ENCODE measurements at regions not wholly inside any gene's neighbourhood (a gene's known extent, or its start where the extent isn't known, plus 50 kb on each side); places are given as distances from the start of the nearest gene placed in this dataset.

GRCh38 chr12:33676866-33677265 is 237.2 kb upstream of the SYT10 start:
- Histone ChIP-seq H3K9me3 (replicated peaks in 1 of 2; ENCODE audit: control insufficient read depth in 2 of 2, insufficient read depth in 1 of 2, low read depth in 1 of 2, low read length in 2 of 2) (no peaks in the 10 kb centered on the region), H3K4me1 (ENCODE audit: control insufficient read depth in 2 of 2, insufficient read depth in 1 of 2, low read depth in 1 of 2, low read length in 2 of 2) (peaks cover 0 to 4% of the 10 kb centered on the region in 2 donors), H3K9ac (ENCODE audit: low read depth, low read length, poor library complexity) (no peak overlapping the region), H3K14ac (ENCODE audit: low read length) (no peak overlapping the region), H2BK12ac (ENCODE audit: low read length) (no peak overlapping the region), H3K18ac (ENCODE audit: low read length) (no peak overlapping the region), H3K27ac (replicated peaks; ENCODE audit: low read length) (no peak overlapping the region), H3K23ac (ENCODE audit: low read depth, low read length, poor library complexity) (no peak overlapping the region), H4K8ac (ENCODE audit: low read depth, low read length) (no peak overlapping the region), H2AFZ (ENCODE audit: low read length) (no peak overlapping the region), H3K36me3 (replicated peaks in 1 of 2; ENCODE audit: control insufficient read depth in 2 of 2, insufficient read depth in 2 of 2, low read length in 2 of 2) (no peaks in the 10 kb centered on the region), H2BK120ac (ENCODE audit: low read depth, low read length) (no peak overlapping the region), H2BK5ac (ENCODE audit: low read length) (no peak overlapping the region), H3K4ac (ENCODE audit: low read length) (no peak overlapping the region), H3K27me3 (ENCODE audit: control insufficient read depth in 3 of 3, insufficient read depth in 3 of 3, low read depth in 1 of 3, low read length in 3 of 3) (no peaks in the 10 kb centered on the region), H2AK5ac (ENCODE audit: low read depth, low read length) (no peak overlapping the region), H3K79me1 (ENCODE audit: low read depth, low read length) (no peaks in the 10 kb centered on the region), H2BK15ac (ENCODE audit: low read length) (no peak overlapping the region), H3K4me2 (ENCODE audit: insufficient read depth, low read length, poor library complexity, severe bottlenecking) (no peak overlapping the region), H4K91ac (ENCODE audit: low read depth, low read length, poor library complexity) (no peak overlapping the region), H3K4me3 (ENCODE audit: low read length in 2 of 2) (no peak overlapping the region)
- no CpG with 5 or more reads among the region's 1 CpG for WGBS, 2 donors (ENCODE audit: extremely low coverage in 2 of 2, insufficient read length in 2 of 2, insufficient replicate concordance in 1 of 2)
- DNase-seq (ENCODE audit: low spot score) = no peak

- H4K8ac ChIP-seq (ENCODE audit: low read depth, low read length) = no peak overlapping the region
- DNase-seq (ENCODE audit: low spot score) = no peak
- no peaks in the 10 kb centered on the region for H3K27me3 ChIP-seq (ENCODE audit: control insufficient read depth in 3 of 3, insufficient read depth in 3 of 3, low read depth in 1 of 3, low read length in 3 of 3)
- no peaks in the 10 kb centered on the region for H3K9me3 ChIP-seq (replicated peaks in 1 of 2; ENCODE audit: control insufficient read depth in 2 of 2, insufficient read depth in 1 of 2, low read depth in 1 of 2, low read length in 2 of 2)
- H3K4ac ChIP-seq (ENCODE audit: low read length) = no peak overlapping the region
- H2BK12ac ChIP-seq (ENCODE audit: low read length) = no peak overlapping the region
- no peak overlapping the region for H3K14ac ChIP-seq (ENCODE audit: low read length)
- H3K4me3 ChIP-seq (ENCODE audit: low read length in 2 of 2) = no peak overlapping the region
- H3K23ac ChIP-seq (ENCODE audit: low read depth, low read length, poor library complexity) = no peak overlapping the region
- WGBS, 2 donors (ENCODE audit: extremely low coverage in 2 of 2, insufficient read length in 2 of 2, insufficient replicate concordance in 1 of 2) = no CpG with 5 or more reads among the region's 8 CpGs
- H3K27ac ChIP-seq (replicated peaks; ENCODE audit: low read length) = no peak overlapping the region
- no peak overlapping the region for H3K18ac ChIP-seq (ENCODE audit: low read length)
- no peak overlapping the region for H3K4me2 ChIP-seq (ENCODE audit: insufficient read depth, low read length, poor library complexity, severe bottlenecking)
- no peak overlapping the region for H2BK15ac ChIP-seq (ENCODE audit: low read length)
- H2BK5ac ChIP-seq (ENCODE audit: low read length) = no peak overlapping the region
- no peaks in the 10 kb centered on the region for H3K36me3 ChIP-seq (replicated peaks in 1 of 2; ENCODE audit: control insufficient read depth in 2 of 2, insufficient read depth in 2 of 2, low read length in 2 of 2)
- peak overlapping the region; percentile 49 for H2AFZ ChIP-seq (ENCODE audit: low read length)
- H3K79me1 ChIP-seq (ENCODE audit: low read depth, low read length) = no peaks in the 10 kb centered on the region
- no peak overlapping the region for H4K91ac ChIP-seq (ENCODE audit: low read depth, low read length, poor library complexity)
- H3K4me1 ChIP-seq (ENCODE audit: control insufficient read depth in 2 of 2, insufficient read depth in 1 of 2, low read depth in 1 of 2, low read length in 2 of 2) = peaks cover 0 to 4% of the 10 kb centered on the region in 2 donors
- H2BK120ac ChIP-seq (ENCODE audit: low read depth, low read length) = no peak overlapping the region
- H2AK5ac ChIP-seq (ENCODE audit: low read depth, low read length) = no peak overlapping the region
- no peak overlapping the region for H3K9ac ChIP-seq (ENCODE audit: low read depth, low read length, poor library complexity)
These were observed 238.8 kb upstream of the SYT10 start for GRCh38 chr12:33678221-33678964.

- no peaks in the 10 kb centered on the region for H3K4me1 ChIP-seq (ENCODE audit: control insufficient read depth in 2 of 2, insufficient read depth in 1 of 2, low read depth in 1 of 2, low read length in 2 of 2)
- no peaks in the 10 kb centered on the region for H3K9me3 ChIP-seq (replicated peaks in 1 of 2; ENCODE audit: control insufficient read depth in 2 of 2, insufficient read depth in 1 of 2, low read depth in 1 of 2, low read length in 2 of 2)
- H2BK12ac ChIP-seq (ENCODE audit: low read length) = no peak overlapping the region
- no peaks in the 10 kb centered on the region for H3K79me1 ChIP-seq (ENCODE audit: low read depth, low read length)
- H3K36me3 ChIP-seq (replicated peaks in 1 of 2; ENCODE audit: control insufficient read depth in 2 of 2, insufficient read depth in 2 of 2, low read length in 2 of 2) = no peaks in the 10 kb centered on the region
- no peak overlapping the region for H4K91ac ChIP-seq (ENCODE audit: low read depth, low read length, poor library complexity)
- no CpG with 5 or more reads among the region's 1 CpG for WGBS, 2 donors (ENCODE audit: extremely low coverage in 2 of 2, insufficient read length in 2 of 2, insufficient replicate concordance in 1 of 2)
- H3K14ac ChIP-seq (ENCODE audit: low read length) = no peak overlapping the region
- H2AFZ ChIP-seq (ENCODE audit: low read length) = no peak overlapping the region
- H2AK5ac ChIP-seq (ENCODE audit: low read depth, low read length) = no peak overlapping the region
- no peaks in the 10 kb centered on the region for H3K27me3 ChIP-seq (ENCODE audit: control insufficient read depth in 3 of 3, insufficient read depth in 3 of 3, low read depth in 1 of 3, low read length in 3 of 3)
- H2BK5ac ChIP-seq (ENCODE audit: low read length) = no peak overlapping the region
- no peak overlapping the region for H3K4ac ChIP-seq (ENCODE audit: low read length)
- H3K23ac ChIP-seq (ENCODE audit: low read depth, low read length, poor library complexity) = no peak overlapping the region
- H2BK120ac ChIP-seq (ENCODE audit: low read depth, low read length) = no peak overlapping the region
- H4K8ac ChIP-seq (ENCODE audit: low read depth, low read length) = no peak overlapping the region
- H3K27ac ChIP-seq (replicated peaks; ENCODE audit: low read length) = no peak overlapping the region
- H3K9ac ChIP-seq (ENCODE audit: low read depth, low read length, poor library complexity) = no peak overlapping the region
- no peak for DNase-seq (ENCODE audit: low spot score)
- H3K4me3 ChIP-seq (ENCODE audit: low read length in 2 of 2) = no peak overlapping the region
- H3K4me2 ChIP-seq (ENCODE audit: insufficient read depth, low read length, poor library complexity, severe bottlenecking) = no peak overlapping the region
- H2BK15ac ChIP-seq (ENCODE audit: low read length) = no peak overlapping the region
- H3K18ac ChIP-seq (ENCODE audit: low read length) = no peak overlapping the region
These were observed 250.9 kb upstream of the SYT10 start for GRCh38 chr12:33690562-33690961.

GRCh38 chr12:33703221-33703620 is 263.6 kb upstream of the SYT10 start:
- Histone ChIP-seq H3K14ac (ENCODE audit: low read length) (no peak overlapping the region), H4K8ac (ENCODE audit: low read depth, low read length) (no peak overlapping the region), H3K9me3 (replicated peaks in 1 of 2; ENCODE audit: control insufficient read depth in 2 of 2, insufficient read depth in 1 of 2, low read depth in 1 of 2, low read length in 2 of 2) (no peaks in the 10 kb centered on the region), H2BK12ac (ENCODE audit: low read length) (no peak overlapping the region), H2BK5ac (ENCODE audit: low read length) (no peak overlapping the region), H3K4me1 (ENCODE audit: control insufficient read depth in 2 of 2, insufficient read depth in 1 of 2, low read depth in 1 of 2, low read length in 2 of 2) (no peaks in the 10 kb centered on the region), H4K91ac (ENCODE audit: low read depth, low read length, poor library complexity) (no peak overlapping the region), H2AFZ (ENCODE audit: low read length) (no peak overlapping the region), H3K27ac (replicated peaks; ENCODE audit: low read length) (no peak overlapping the region), H2BK120ac (ENCODE audit: low read depth, low read length) (no peak overlapping the region), H3K9ac (ENCODE audit: low read depth, low read length, poor library complexity) (no peak overlapping the region), H3K18ac (ENCODE audit: low read length) (no peak overlapping the region), H3K79me1 (ENCODE audit: low read depth, low read length) (no peaks in the 10 kb centered on the region), H3K4ac (ENCODE audit: low read length) (no peak overlapping the region), H3K36me3 (replicated peaks in 1 of 2; ENCODE audit: control insufficient read depth in 2 of 2, insufficient read depth in 2 of 2, low read length in 2 of 2) (no peaks in the 10 kb centered on the region), H2AK5ac (ENCODE audit: low read depth, low read length) (no peak overlapping the region), H3K4me2 (ENCODE audit: insufficient read depth, low read length, poor library complexity, severe bottlenecking) (no peak overlapping the region), H3K27me3 (ENCODE audit: control insufficient read depth in 3 of 3, insufficient read depth in 3 of 3, low read depth in 1 of 3, low read length in 3 of 3) (no peaks in the 10 kb centered on the region), H2BK15ac (ENCODE audit: low read length) (no peak overlapping the region), H3K23ac (ENCODE audit: low read depth, low read length, poor library complexity) (no peak overlapping the region), H3K4me3 (ENCODE audit: low read length in 2 of 2) (no peak overlapping the region)
- no CpG with 5 or more reads among the region's 1 CpG for WGBS, 2 donors (ENCODE audit: extremely low coverage in 2 of 2, insufficient read length in 2 of 2, insufficient replicate concordance in 1 of 2)
- no peak for DNase-seq (ENCODE audit: low spot score)

All from neuronal stem cell (in vitro differentiated cells).